ENCODE measurements at regions not wholly inside any gene's neighbourhood (a gene's known extent, or its start where the extent isn't known, plus 50 kb on each side); places are given as distances from the start of the nearest gene placed in this dataset. TPM values are rescaled to one million over a fixed set of nuclear protein-coding genes. Genes with fewer than 3 reads are reported as not detected.

DNA sequence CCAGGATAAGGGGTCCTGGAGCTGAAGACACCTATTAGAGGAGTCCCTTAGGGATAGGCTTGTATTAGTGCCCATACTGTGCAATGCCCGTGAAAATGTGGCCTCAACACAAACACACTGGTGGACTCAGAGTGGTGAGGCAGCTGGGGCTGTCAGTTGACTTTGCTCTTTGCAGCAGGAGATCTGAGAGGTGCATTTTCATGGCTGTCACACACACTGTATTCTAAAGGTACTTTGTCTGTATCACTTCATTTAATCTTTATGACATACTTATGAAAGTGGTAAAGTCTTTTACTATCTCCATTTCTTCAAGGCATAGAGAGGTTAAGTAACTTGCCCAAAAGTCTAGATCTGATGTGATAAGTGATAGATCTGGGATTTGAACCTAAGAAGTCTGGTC lies 55.1 kb upstream of the GCFC2 start:
- TF ChIP-seq CTCF (IDR thresholded peaks at IDR 0.05; ENCODE audit: insufficient read depth, low read depth, low read length) = no peak
- DNase-seq (ENCODE audit: low read depth) = no peak

DNA sequence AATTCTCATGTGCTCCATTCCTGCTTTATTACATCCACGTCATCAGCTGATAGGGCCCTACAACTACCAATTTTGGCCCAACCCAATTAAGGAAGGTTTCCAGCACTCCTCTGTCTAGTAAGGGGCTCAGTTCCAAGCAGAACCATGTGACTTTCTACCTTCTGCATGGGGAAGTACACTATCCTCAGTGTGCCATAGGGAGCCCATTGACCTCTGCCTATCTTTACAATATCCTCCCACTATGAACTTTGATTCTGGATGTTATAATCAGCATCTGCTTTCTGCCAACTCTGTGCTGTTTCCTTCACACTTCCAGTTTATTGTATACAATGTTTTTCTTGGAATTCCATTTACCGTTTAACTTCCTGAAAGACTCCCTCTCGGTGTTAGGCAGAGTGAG lies 53.9 kb upstream of the GCFC2 start:
- no peak for TF ChIP-seq CTCF (IDR thresholded peaks at IDR 0.05; ENCODE audit: insufficient read depth, low read depth, low read length)
- DNase-seq (ENCODE audit: low read depth) = no peak
- no peak overlapping the region for H3K4me3 ChIP-seq (ENCODE audit: low read depth, low read length)

More for the DNA sequence above, 55.1 kb upstream of the GCFC2 start:
- H3K4me3 ChIP-seq (ENCODE audit: low read depth, low read length) = no peak overlapping the region

Small RNAs in the stretch of these regions (small RNA-seq; reads per million reads assigned to genes)
- not detected for gene RN7SKP164
